Gastrocnemius medialis (tissue), 4 donors: ENCODE measurements at regions not wholly inside any gene's neighbourhood (a gene's known extent, or its start where the extent isn't known, plus 50 kb on each side); places are given as distances from the start of the nearest gene placed in this dataset.

Experiments used
- ATAC-seq, 2 donors: fragments of 150-250 bp; one replicate each; pipeline ENCODE4 v1.9.1; 2016
- DNase-seq, 2 donors: peaks; one replicate each; pipeline ENCODE4 v3.0.0-alpha.2; 2019
- H3K27ac ChIP-seq, 4 donors: fragments of 200-600 bp; sonication (generic); 1 replicate in 1 of 4; 2 replicates in 3 of 4; pipeline ENCODE4 v1.5.1; 2016 to 2018; ENCODE audit warnings: mild to moderate bottlenecking in 2 of 4, moderate library complexity in 1 of 4
- H3K27me3 ChIP-seq, 3 donors: fragments of 200-600 bp; sonication (generic) in 2 of 3; 1 replicate in 1 of 3; 2 replicates in 2 of 3; pipeline versions ENCODE4 v1.5.1 to v1.6.0; 2016 to 2019; ENCODE audit warnings: mild to moderate bottlenecking in 1 of 3, moderate library complexity in 1 of 3
- H3K36me3 ChIP-seq, 2 donors: fragments of 200-600 bp; sonication (generic) in 1 of 2; one replicate each; pipeline ENCODE4 v1.5.1; 2017 to 2018
- H3K4me1 ChIP-seq, 2 donors: fragments of 200-600 bp; sonication (generic) in 1 of 2; one replicate each; pipeline ENCODE4 v1.5.1; 2016 to 2017; ENCODE audit warnings: mild to moderate bottlenecking in 2 of 2
- H3K4me3 ChIP-seq, 4 donors: fragments of 200-600 bp; sonication (generic) in 3 of 4; 1 replicate in 1 of 4; 2 replicates in 3 of 4; pipeline ENCODE4 v1.5.1; 2016 to 2019; ENCODE audit warnings: mild to moderate bottlenecking in 2 of 4
- H3K9me3 ChIP-seq, 3 donors: fragments of 200-600 bp; sonication (generic) in 2 of 3; 1 replicate in 1 of 3; 2 replicates in 2 of 3; pipeline ENCODE4 v1.5.1; 2016 to 2019
- POLR2A ChIP-seq, 2 donors: fragments of 450-650 bp; IDR thresholded peaks; one replicate each; pipeline ENCODE4 v1.6.1; 2017; ENCODE audit warnings: antibody characterized with exemption in 2 of 2, mild to moderate bottlenecking in 2 of 2, moderate library complexity in 2 of 2
- in situ Hi-C, 4 donors: fragments of 200-750 bp; cut with MboI; loops; one replicate each; pipeline versions ENCODE4 v1.15.0 to v1.8.0; 2017; ENCODE audit warnings: low sequenced_read_pairs in 4 of 4
- intact Hi-C: fragments of 100-400 bp; cut with DNase I; formaldehyde crosslinking; loops from one replicate; pipeline ENCODE4 v1.15.1; 2023; ENCODE audit warnings: low total_unique reads
- TF ChIP-seq, protein P1 (sequence below), 5 experiments: fragments of 450-650 bp in 3 of 5; fragments of 200-600 bp in 2 of 5; sonication (generic) in 2 of 5; IDR thresholded peaks in 4 of 5; conservative IDR thresholded peaks in 1 of 5; 1 replicate in 4 of 5; 2 replicates in 1 of 5; pipeline ENCODE4 v1.5.1; 2016 to 2019; ENCODE audit warnings: antibody characterized with exemption in 5 of 5, mild to moderate bottlenecking in 3 of 5, moderate library complexity in 3 of 5

DNA sequence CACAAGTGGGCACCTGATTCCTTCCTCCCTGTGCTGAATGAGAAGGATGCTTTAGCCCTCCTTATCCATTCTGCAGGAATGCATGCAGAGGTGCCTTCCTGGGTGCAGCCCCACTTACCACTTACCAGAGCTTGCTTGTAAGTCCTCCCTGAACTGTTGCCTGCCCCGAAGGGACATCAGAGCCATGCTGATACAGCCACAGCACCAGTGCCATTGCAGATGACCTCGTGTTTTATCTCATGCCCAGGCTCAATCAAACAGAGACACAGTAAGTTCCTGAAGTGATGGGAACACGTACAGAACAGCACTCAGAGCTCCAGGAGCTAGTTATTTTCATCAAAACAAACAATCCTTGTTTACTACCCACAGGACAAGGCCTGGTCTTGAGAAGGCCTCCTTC lies 81.9 kb downstream of the ATP1A1 start:
- intact Hi-C loops: loop anchor here (2.0 kb wide), 1 partner anchor 14 kb away; no protein-coding TSS in a partner anchor

DNA sequence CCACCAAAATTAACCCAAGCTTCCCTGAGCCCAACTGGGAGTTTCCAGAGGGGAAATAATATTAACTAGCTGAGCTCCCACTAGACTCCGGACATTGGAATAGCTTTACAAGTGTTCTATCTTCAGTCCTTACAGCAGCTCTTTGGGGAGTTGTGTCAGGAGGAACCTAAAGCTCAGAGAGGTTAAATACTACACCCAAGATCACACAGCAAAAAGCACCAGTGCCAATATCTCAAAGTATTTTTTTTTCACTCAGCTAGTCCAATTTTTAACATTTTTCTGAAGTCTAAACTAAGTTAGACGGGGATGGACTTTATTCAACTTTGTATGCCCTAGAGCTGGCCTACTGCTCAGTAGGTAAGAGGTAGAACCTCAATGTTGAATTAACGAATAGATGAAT lies 82.5 kb downstream of the ATP1A1 start:
- no peak for ATAC-seq
- Histone ChIP-seq H3K27ac (no peak overlapping the region), H3K4me1 (peaks cover 0 to 6% of the 10 kb centered on the region in 2 donors), H3K27me3 (no peaks in the 10 kb centered on the region), H3K4me3 (no peak overlapping the region), H3K36me3 (no peaks in the 10 kb centered on the region), H3K9me3 (no peaks in the 10 kb centered on the region)
- intact Hi-C loops (loop anchor here (2.0 kb wide), 1 partner anchor 15 kb away; no protein-coding TSS in a partner anchor), in situ Hi-C loops (no loop called here)
- TF ChIP-seq, protein P1, sequence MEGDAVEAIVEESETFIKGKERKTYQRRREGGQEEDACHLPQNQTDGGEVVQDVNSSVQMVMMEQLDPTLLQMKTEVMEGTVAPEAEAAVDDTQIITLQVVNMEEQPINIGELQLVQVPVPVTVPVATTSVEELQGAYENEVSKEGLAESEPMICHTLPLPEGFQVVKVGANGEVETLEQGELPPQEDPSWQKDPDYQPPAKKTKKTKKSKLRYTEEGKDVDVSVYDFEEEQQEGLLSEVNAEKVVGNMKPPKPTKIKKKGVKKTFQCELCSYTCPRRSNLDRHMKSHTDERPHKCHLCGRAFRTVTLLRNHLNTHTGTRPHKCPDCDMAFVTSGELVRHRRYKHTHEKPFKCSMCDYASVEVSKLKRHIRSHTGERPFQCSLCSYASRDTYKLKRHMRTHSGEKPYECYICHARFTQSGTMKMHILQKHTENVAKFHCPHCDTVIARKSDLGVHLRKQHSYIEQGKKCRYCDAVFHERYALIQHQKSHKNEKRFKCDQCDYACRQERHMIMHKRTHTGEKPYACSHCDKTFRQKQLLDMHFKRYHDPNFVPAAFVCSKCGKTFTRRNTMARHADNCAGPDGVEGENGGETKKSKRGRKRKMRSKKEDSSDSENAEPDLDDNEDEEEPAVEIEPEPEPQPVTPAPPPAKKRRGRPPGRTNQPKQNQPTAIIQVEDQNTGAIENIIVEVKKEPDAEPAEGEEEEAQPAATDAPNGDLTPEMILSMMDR (IDR thresholded peaks at IDR 0.05 in 4 of 5, conservative IDR thresholded peaks at IDR 0.05 in 1 of 5): no peak
- no peak for TF ChIP-seq POLR2A (IDR thresholded peaks at IDR 0.05)
- DNase-seq: no peak

More for the DNA sequence above, 81.9 kb downstream of the ATP1A1 start:
- H3K4me1 ChIP-seq: peaks cover 0 to 6% of the 10 kb centered on the region in 2 donors
- in situ Hi-C loops: no loop called here
- H3K36me3 ChIP-seq: no peaks in the 10 kb centered on the region
- no peak overlapping the region for H3K27ac ChIP-seq
- no peak for TF ChIP-seq POLR2A (IDR thresholded peaks at IDR 0.05)
- TF ChIP-seq, protein P1 (IDR thresholded peaks at IDR 0.05 in 4 of 5, conservative IDR thresholded peaks at IDR 0.05 in 1 of 5): no peak
- no peak for DNase-seq
- no peaks in the 10 kb centered on the region for H3K27me3 ChIP-seq
- no peaks in the 10 kb centered on the region for H3K9me3 ChIP-seq
- H3K4me3 ChIP-seq: no peak overlapping the region
- ATAC-seq: no peak

DNA sequence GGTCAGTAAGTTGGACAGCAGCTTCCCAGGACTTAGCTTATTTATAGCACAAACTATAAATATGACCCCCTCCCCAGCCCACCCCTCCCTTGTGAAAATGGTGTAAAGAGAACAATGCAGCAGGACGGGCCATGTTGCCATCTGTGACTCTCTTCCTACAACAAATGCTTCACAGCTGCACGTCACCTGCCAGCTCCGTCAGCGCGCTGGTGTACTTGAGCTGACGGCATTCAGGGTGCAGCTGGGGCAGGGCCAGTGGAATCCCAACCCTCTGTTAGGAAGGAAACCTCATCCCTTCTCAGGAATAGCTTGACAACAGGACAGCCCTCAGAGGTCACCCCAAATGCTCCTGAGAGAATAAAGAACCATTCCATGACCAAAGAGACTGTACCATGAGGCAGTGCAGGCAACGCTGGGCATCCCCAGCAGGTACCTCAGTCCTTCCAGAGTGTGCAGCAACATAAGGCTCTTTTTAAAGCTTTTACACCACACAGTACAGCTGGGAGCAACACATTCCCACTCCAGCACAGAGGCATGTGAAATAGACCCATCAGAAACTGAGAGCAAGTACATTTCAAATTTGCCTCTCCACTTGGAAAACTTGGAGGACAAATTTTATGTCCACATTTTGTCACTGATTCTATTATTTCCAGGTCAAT lies 85.0 kb downstream of the ATP1A1 start:
- Histone ChIP-seq H3K36me3 (no peaks in the 10 kb centered on the region), H3K9me3 (no peaks in the 10 kb centered on the region), H3K4me3 (no peak overlapping the region), H3K27ac (peak overlapping the region; percentile 54 to 76 (median 63)), H3K4me1 (peaks cover 0 to 6% of the 10 kb centered on the region in 2 donors), H3K27me3 (no peaks in the 10 kb centered on the region)
- ATAC-seq (peak; percentile 53 to 85), DNase-seq (peak; percentile 50 to 67)
- in situ Hi-C loops (no loop called here), intact Hi-C loops (loop anchor here (2.0 kb wide), 1 partner anchor 17 kb away; no protein-coding TSS in a partner anchor)
- TF ChIP-seq, protein P1 (IDR thresholded peaks at IDR 0.05 in 4 of 5, conservative IDR thresholded peaks at IDR 0.05 in 1 of 5): no peak
- no peak for TF ChIP-seq POLR2A (IDR thresholded peaks at IDR 0.05)

DNA sequence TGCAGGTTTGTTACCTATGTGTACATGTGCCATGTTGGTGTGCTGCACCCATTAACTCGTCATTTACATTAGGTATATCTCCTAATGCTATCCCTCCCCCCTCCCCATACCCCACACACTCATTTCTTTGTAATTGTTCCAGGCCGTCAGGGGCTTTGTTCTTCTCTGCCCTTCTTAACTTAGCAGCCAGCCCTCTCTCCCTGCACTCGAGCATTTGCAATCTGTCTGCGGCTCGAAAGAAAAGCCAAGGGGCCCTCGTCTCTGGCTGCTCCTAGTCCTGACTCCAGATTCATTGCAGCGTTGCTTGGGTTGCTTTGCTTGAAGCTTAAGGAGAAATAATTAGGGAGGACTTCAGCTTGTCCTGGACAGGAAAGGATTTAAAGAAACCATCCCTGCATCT lies 85.7 kb downstream of the ATP1A1 start:
- in situ Hi-C loops (no loop called here), intact Hi-C loops (loop anchor here (2.0 kb wide), 1 partner anchor 16 kb away; no protein-coding TSS in a partner anchor)
- Histone ChIP-seq H3K36me3 (no peaks in the 10 kb centered on the region), H3K27ac (peak overlapping the region in 1 of 4 donors; percentile 66), H3K4me1 (peaks cover 0 to 6% of the 10 kb centered on the region in 2 donors), H3K9me3 (no peaks in the 10 kb centered on the region), H3K27me3 (no peaks in the 10 kb centered on the region), H3K4me3 (no peak overlapping the region)
- DNase-seq (no peak), ATAC-seq (no peak)
- TF ChIP-seq, protein P1 (IDR thresholded peaks at IDR 0.05 in 4 of 5, conservative IDR thresholded peaks at IDR 0.05 in 1 of 5): no peak
- TF ChIP-seq POLR2A (IDR thresholded peaks at IDR 0.05): no peak
